ENCODE measurements at regions not wholly inside any gene's neighbourhood (a gene's known extent, or its start where the extent isn't known, plus 50 kb on each side); places are given as distances from the start of the nearest gene placed in this dataset.

DNA sequence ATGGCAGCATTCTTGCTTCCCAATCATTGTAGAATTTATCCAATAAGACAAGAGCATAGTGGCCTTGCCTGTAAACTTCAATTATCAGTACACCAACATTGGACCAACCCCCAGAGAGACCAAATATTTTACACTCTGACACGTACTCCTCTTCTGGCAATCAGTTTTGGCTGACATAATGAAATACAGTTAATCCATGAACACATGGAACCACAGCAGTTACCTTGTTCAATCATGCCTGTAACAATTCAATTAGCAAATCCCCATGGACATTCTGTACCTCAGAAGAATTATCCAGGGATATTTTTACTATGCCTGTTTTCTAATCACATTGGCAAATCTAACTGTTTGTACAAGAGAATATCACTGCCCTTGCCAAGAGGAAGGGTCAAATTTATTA, 2162.0 kb downstream of the MRPL39 start:
- H3K27me3 ChIP-seq (ENCODE audit: control insufficient read depth in 4 of 4, insufficient read depth in 4 of 4, low read length in 3 of 4): no peaks in the 10 kb centered on the region
- H3K27ac ChIP-seq (ENCODE audit: low read depth in 1 of 2, low read length in 2 of 2): no peak overlapping the region
- TF ChIP-seq YY1 (IDR thresholded peaks at IDR 0.05): no peak
- TF ChIP-seq JUND (IDR thresholded peaks at IDR 0.05): no peak
- TF ChIP-seq, protein P1, sequence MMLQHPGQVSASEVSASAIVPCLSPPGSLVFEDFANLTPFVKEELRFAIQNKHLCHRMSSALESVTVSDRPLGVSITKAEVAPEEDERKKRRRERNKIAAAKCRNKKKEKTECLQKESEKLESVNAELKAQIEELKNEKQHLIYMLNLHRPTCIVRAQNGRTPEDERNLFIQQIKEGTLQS (IDR thresholded peaks at IDR 0.05): no peak
- no peak for TF ChIP-seq RAD21 (IDR thresholded peaks at IDR 0.05)
- TF ChIP-seq TAF1 (conservative IDR thresholded peaks at IDR 0.05): no peak
- TF ChIP-seq HNF4G (IDR thresholded peaks at IDR 0.05): no peak
- no peak for TF ChIP-seq FOXA1 (IDR thresholded peaks at IDR 0.05)
- no peak for TF ChIP-seq MAX (IDR thresholded peaks at IDR 0.05)
- TF ChIP-seq EGR1 (IDR thresholded peaks at IDR 0.05; ENCODE audit: low read depth in 2 of 2): no peak
- no peak for TF ChIP-seq SP1 (IDR thresholded peaks at IDR 0.05)
- TF ChIP-seq NR2F2 (IDR thresholded peaks at IDR 0.05): no peak
- no peaks in the 10 kb centered on the region for H3K36me3 ChIP-seq (ENCODE audit: control insufficient read depth in 4 of 4, insufficient read depth in 3 of 4, low read depth in 1 of 4, low read length in 3 of 4)
- WGBS: 53% methylated on average over 1 of the region's 1 CpG
- no peaks in the 10 kb centered on the region for H3K9me3 ChIP-seq (ENCODE audit: control insufficient read depth in 4 of 4, low read length in 3 of 4)
- H3K9ac ChIP-seq (ENCODE audit: low read depth in 1 of 2, low read length in 2 of 2): no peak overlapping the region
- no peak overlapping the region for H3K4me3 ChIP-seq (ENCODE audit: low read depth in 1 of 3, low read length in 3 of 3)
- no peaks in the 10 kb centered on the region for H3K4me1 ChIP-seq (ENCODE audit: control insufficient read depth in 4 of 4, insufficient read depth in 4 of 4, low read length in 3 of 4)
- DNase-seq (ENCODE audit: low spot score): no peak

- Histone ChIP-seq H3K4me1 (ENCODE audit: control insufficient read depth in 4 of 4, insufficient read depth in 4 of 4, low read length in 3 of 4) (no peaks in the 10 kb centered on the region), H3K9ac (ENCODE audit: low read depth in 1 of 2, low read length in 2 of 2) (no peak overlapping the region), H3K27me3 (ENCODE audit: control insufficient read depth in 4 of 4, insufficient read depth in 4 of 4, low read length in 3 of 4) (no peaks in the 10 kb centered on the region), H3K4me3 (ENCODE audit: low read depth in 1 of 3, low read length in 3 of 3) (no peak overlapping the region), H3K9me3 (ENCODE audit: control insufficient read depth in 4 of 4, low read length in 3 of 4) (no peaks in the 10 kb centered on the region), H3K36me3 (ENCODE audit: control insufficient read depth in 4 of 4, insufficient read depth in 3 of 4, low read depth in 1 of 4, low read length in 3 of 4) (no peaks in the 10 kb centered on the region), H3K27ac (ENCODE audit: low read depth in 1 of 2, low read length in 2 of 2) (no peak overlapping the region)
- DNase-seq (ENCODE audit: low spot score): no peak
- TF ChIP-seq HNF4A (conservative IDR thresholded peaks at IDR 0.05): no peak
- TF ChIP-seq HNF4G (IDR thresholded peaks at IDR 0.05): no peak
- no peak for TF ChIP-seq TAF1 (conservative IDR thresholded peaks at IDR 0.05)
- TF ChIP-seq CTCF (IDR thresholded peaks at IDR 0.05; ENCODE audit: low read depth, low read length, missing input control): no peak
- no peak for TF ChIP-seq YY1 (IDR thresholded peaks at IDR 0.05)
- no peak for TF ChIP-seq FOXA2 (IDR thresholded peaks at IDR 0.05)
- TF ChIP-seq EGR1 (IDR thresholded peaks at IDR 0.05; ENCODE audit: low read depth in 2 of 2): no peak
- TF ChIP-seq, protein P1 (IDR thresholded peaks at IDR 0.05): no peak
- no peak for TF ChIP-seq MAX (IDR thresholded peaks at IDR 0.05)
- no peak for TF ChIP-seq SP1 (IDR thresholded peaks at IDR 0.05)
Measured at GRCh38 chr21:23438081-23438480, 2169.2 kb downstream of the MRPL39 start.

GRCh38 chr21:23402929-23403520, 2204.3 kb downstream of the MRPL39 start:
- Histone ChIP-seq H3K27me3 (ENCODE audit: control insufficient read depth in 4 of 4, insufficient read depth in 4 of 4, low read length in 3 of 4) (no peaks in the 10 kb centered on the region), H3K4me3 (ENCODE audit: low read depth in 1 of 3, low read length in 3 of 3) (no peak overlapping the region), H3K9ac (ENCODE audit: low read depth in 1 of 2, low read length in 2 of 2) (no peak overlapping the region), H3K4me1 (ENCODE audit: control insufficient read depth in 4 of 4, insufficient read depth in 4 of 4, low read length in 3 of 4) (no peaks in the 10 kb centered on the region), H3K27ac (ENCODE audit: low read depth in 1 of 2, low read length in 2 of 2) (no peak overlapping the region), H3K36me3 (ENCODE audit: control insufficient read depth in 4 of 4, insufficient read depth in 3 of 4, low read depth in 1 of 4, low read length in 3 of 4) (no peaks in the 10 kb centered on the region), H3K9me3 (ENCODE audit: control insufficient read depth in 4 of 4, low read length in 3 of 4) (no peaks in the 10 kb centered on the region)
- 60% methylated on average over 2 of the region's 2 CpGs for WGBS
- TF ChIP-seq, protein P2, sequence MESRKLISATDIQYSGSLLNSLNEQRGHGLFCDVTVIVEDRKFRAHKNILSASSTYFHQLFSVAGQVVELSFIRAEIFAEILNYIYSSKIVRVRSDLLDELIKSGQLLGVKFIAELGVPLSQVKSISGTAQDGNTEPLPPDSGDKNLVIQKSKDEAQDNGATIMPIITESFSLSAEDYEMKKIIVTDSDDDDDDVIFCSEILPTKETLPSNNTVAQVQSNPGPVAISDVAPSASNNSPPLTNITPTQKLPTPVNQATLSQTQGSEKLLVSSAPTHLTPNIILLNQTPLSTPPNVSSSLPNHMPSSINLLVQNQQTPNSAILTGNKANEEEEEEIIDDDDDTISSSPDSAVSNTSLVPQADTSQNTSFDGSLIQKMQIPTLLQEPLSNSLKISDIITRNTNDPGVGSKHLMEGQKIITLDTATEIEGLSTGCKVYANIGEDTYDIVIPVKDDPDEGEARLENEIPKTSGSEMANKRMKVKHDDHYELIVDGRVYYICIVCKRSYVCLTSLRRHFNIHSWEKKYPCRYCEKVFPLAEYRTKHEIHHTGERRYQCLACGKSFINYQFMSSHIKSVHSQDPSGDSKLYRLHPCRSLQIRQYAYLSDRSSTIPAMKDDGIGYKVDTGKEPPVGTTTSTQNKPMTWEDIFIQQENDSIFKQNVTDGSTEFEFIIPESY (IDR thresholded peaks at IDR 0.05): no peak
- TF ChIP-seq FOXA1 (IDR thresholded peaks at IDR 0.05) (no peak), HNF4A (conservative IDR thresholded peaks at IDR 0.05) (no peak), RXRA (IDR thresholded peaks at IDR 0.05) (no peak), CTCF (IDR thresholded peaks at IDR 0.05; ENCODE audit: low read depth, low read length, missing input control) (no peak), GABPA (IDR thresholded peaks at IDR 0.05 in 1 of 2, conservative IDR thresholded peaks at IDR 0.05 in 1 of 2) (no peak), FOXA2 (IDR thresholded peaks at IDR 0.05) (no peak), JUND (IDR thresholded peaks at IDR 0.05) (no peak), SP1 (IDR thresholded peaks at IDR 0.05) (no peak), HNF4G (IDR thresholded peaks at IDR 0.05) (no peak), NR2F2 (IDR thresholded peaks at IDR 0.05) (no peak), YY1 (IDR thresholded peaks at IDR 0.05) (no peak), MAX (IDR thresholded peaks at IDR 0.05) (no peak)
- TF ChIP-seq, protein P1 (IDR thresholded peaks at IDR 0.05): no peak
- no peak for DNase-seq (ENCODE audit: low spot score)
